D721Med (cell line): ENCODE measurements at regions not wholly inside any gene's neighbourhood (a gene's known extent, or its start where the extent isn't known, plus 50 kb on each side); places are given as distances from the start of the nearest gene placed in this dataset.

Source experiments
- DNase-seq: peaks from one replicate; pipeline ENCODE4 v3.0.0; 2011; ENCODE audit warnings: low spot score; ENCODE audit not compliant: insufficient read length
- FAIRE-seq: peaks from 2 replicates; lab custom pipeline; 2011; peaks lifted over from hg19 to GRCh38; lab: Jason Lieb, UNC
- CTCF ChIP-seq: IDR thresholded peaks from 2 replicates; pipeline ENCODE4 v1.5.1; 2012; ENCODE audit warnings: mild to moderate bottlenecking, control low read depth; ENCODE audit not compliant: insufficient read depth; ENCODE audit errors: missing control alignments

- DNase-seq (no peak), FAIRE-seq (no peak)
- no peak for TF ChIP-seq CTCF
Measured at GRCh38 chr10:52650873-52651272, 121.7 kb downstream of the MBL2 start.

GRCh38 chr10:52651293-52651692 is 121.3 kb downstream of the MBL2 start:
- FAIRE-seq (no peak), DNase-seq (no peak)
- TF ChIP-seq CTCF: no peak

GRCh38 chr10:52652431-52653262 is 119.9 kb downstream of the MBL2 start:
- no peak for DNase-seq
- TF ChIP-seq CTCF: no peak
- FAIRE-seq: no peak

- FAIRE-seq (no peak), DNase-seq (no peak)
- no peak for TF ChIP-seq CTCF
Measured at GRCh38 chr10:52653263-52653909, 119.2 kb downstream of the MBL2 start.

GRCh38 chr10:52654201-52654600 is 118.4 kb downstream of the MBL2 start:
- no peak for FAIRE-seq
- TF ChIP-seq CTCF: no peak
- no peak for DNase-seq

- TF ChIP-seq CTCF: no peak
- DNase-seq (no peak), FAIRE-seq (no peak)
Measured at GRCh38 chr10:52658112-52658511, 114.5 kb downstream of the MBL2 start.

- FAIRE-seq (no peak), DNase-seq (no peak)
- TF ChIP-seq CTCF: no peak
Measured at GRCh38 chr10:52659085-52659484, 113.5 kb downstream of the MBL2 start.
